GM21786 (cell line): ENCODE measurements at regions not wholly inside any gene's neighbourhood (a gene's known extent, or its start where the extent isn't known, plus 50 kb on each side); places are given as distances from the start of the nearest gene placed in this dataset.
"Not testable (repeated sequence)": the region's sequence is repeated elsewhere in the genome, so short reads cannot be mapped to it uniquely, and the experiment has no call there.

Source experiments
- ATAC-seq: cut with Tn5 transposase; IDR thresholded peaks from one replicate; pipeline ENCODE4 v1.9.1; 2021; ENCODE audit not compliant: unreplicated experiment

- no peak for ATAC-seq
Observed at GRCh38 chr1:94675373-94675772, 133.8 kb upstream of the F3 start.

DNA sequence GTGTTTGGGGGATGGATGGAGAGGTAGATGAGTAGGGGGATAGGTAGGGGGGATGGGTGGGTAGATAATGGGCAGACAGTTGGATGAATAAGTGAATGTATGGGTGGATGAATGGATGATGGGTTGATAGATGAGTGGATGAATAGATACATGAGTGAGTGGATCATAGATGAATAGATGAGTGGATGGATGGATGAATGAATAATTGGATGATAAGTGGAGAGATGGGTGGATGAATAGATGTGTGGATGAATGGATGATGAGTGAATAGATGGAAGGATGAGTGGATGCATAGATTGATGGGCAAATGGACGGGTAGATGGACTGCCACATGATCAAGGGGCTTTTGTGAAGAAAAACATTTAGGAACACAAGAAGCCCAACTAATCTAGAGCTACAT lies 133.3 kb upstream of the F3 start:
- ATAC-seq: no peak

- ATAC-seq: no peak
Observed at GRCh38 chr1:94672934-94673333, 131.4 kb upstream of the F3 start.

DNA sequence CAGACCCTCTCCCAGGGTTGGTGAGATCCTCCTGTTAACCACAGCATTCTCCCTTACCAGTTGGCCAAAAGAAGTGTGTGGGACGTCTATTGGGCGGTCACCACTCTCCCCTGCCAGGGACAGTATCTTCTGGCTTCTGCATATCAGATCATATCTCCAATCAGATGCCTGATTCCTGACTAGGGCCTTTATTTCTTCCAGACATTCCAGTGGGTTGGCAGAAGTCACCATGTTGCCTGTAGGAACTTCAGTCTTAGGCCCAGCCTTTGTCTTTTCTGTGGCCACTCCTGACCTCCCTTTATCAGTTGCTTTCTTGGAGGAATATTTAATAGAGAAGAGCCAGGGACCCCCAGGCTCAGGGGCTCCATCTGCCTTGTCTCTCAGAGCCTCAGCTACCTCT lies 130.4 kb upstream of the F3 start:
- ATAC-seq: no peak

DNA sequence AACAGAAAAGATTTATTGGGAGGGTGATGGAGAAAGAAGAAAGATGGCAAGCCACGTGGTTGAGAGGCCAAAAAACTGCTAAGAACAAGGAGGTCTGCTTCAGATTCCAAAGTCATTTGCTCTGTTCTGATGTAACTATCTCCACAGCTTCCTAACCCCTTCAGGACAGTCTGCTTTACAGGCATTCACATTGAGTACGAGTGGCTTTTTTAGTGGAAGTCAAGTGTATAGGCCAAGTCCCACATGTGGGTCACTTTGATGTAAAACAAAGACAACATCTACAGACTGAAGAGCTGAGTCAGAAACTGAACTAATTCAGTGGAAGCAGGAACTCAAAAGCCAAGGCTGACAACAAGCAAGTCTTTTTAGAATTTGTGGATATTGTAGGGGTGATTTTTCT lies 128.7 kb upstream of the F3 start:
- ATAC-seq: no peak

GRCh38 chr1:94669198-94669597 lies 127.6 kb upstream of the F3 start:
- no peak for ATAC-seq

- no peak for ATAC-seq
Observed at GRCh38 chr1:94668528-94668927, 127.0 kb upstream of the F3 start.

- no peak for ATAC-seq
Observed at GRCh38 chr1:94667818-94668217, 126.3 kb upstream of the F3 start.

- ATAC-seq: no peak
Observed at GRCh38 chr1:94666797-94667196, 125.2 kb upstream of the F3 start.

DNA sequence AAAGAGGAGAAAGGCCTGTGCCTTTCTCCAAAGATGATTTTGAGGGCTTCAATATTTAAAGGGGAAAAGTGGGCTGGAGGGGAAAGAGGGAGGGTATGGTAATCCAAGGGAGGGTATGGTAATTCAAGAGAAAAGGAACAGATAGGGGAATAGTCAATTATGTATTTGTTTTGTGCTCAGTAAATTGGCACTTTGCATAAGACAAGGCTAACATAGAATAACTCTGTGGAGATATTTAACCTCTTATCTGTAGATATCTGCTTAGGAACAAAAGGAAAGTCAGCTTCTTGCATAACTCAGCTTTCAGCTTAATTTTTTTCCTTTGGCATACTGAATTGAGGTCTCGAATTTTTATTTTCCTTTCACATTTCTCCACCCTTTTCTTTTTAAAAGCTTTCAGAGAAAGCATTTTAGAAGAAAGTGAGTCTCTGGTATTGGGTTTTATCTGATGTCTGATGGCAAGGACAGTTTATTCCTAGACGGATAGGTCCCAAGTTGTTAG lies 119.9 kb upstream of the F3 start:
- ATAC-seq: no peak

DNA sequence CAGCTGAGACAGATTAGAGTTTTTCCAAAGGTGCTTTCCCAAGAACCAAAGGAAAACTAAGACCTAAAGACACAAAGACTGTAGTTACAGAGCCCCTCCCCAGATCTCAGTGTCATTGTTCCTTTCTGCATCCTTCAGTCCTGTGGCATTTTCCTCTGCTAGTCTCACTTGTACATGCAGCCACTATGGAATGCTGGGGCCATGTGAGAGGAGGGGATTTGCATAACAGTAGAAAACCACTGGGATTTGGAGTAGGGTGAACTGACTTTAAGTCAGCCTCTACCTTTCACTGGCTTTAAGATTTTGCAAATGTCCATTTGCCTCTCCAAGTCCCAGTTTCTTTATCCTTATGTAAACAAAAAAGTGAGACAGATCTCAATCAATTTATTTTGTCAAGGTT lies 119.4 kb upstream of the F3 start:
- ATAC-seq: no peak

GRCh38 chr1:94660258-94660657 lies 118.7 kb upstream of the F3 start:
- ATAC-seq: no peak

DNA sequence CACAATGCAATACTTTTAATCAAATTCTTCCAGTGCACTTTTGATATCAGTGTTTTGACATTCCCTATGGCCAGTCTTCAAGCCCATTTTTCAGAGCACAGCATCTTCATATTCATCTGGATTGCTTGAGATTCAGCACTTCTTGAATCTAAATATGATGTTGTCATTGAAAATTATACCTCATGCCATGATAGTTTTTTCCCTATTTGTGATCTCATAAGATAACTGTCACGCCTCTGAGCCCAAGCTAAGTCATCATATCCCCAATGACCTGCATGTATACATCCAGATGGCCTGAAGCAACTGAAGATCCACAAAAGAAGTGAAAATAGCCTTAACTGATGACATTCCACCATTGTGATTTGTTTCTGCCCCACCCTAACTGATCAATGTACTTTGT lies 117.6 kb upstream of the F3 start:
- not testable (repeated sequence) for ATAC-seq

- ATAC-seq: no peak
Observed at GRCh38 chr1:94658221-94658620, 116.7 kb upstream of the F3 start.

GRCh38 chr1:94657776-94658175 lies 116.2 kb upstream of the F3 start:
- ATAC-seq: not testable (repeated sequence)

GRCh38 chr1:94656967-94657366 lies 115.4 kb upstream of the F3 start:
- ATAC-seq: no peak

DNA sequence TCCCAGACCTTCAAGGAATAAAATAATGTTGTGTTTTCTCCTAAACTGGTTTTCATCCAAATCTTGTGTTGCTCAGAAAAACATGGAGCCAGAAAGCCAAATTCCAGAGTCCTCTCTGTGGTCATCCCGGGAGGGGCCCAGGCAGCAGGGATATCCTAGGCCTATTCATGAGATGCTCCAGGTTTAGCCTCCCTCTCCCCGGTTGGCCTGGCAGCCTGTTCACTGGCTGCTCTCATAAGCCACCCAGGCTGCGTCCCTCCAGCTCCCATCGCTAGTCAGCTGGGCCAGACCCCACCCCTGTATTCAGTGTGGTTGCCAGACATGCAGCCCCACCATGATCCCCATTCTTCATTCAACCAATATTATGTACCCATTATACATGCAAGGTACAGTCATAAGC lies 113.4 kb upstream of the F3 start:
- no peak for ATAC-seq

DNA sequence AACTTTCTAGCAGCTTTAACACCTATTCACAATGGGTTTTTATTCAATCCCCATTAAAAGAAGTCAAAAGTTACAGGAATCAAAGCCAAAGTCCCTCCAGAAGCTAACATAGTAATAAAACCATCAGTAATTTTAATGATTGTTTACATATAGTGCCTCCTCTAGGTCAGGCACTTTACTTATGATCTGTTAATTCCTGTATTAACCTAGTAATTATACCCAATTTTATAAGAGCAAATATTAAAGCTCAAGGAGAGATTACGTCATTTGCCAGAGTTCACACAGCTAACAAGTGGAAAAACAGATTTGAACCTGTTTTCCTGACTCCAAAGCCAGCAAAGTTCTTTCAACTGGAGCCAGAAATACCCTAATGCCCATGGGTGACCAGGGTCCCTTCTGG lies 112.9 kb upstream of the F3 start:
- ATAC-seq: no peak

- no peak for ATAC-seq
Observed at GRCh38 chr1:94654031-94654430, 112.5 kb upstream of the F3 start.

- ATAC-seq: no peak
Observed at GRCh38 chr1:94653454-94653853, 111.9 kb upstream of the F3 start.

DNA sequence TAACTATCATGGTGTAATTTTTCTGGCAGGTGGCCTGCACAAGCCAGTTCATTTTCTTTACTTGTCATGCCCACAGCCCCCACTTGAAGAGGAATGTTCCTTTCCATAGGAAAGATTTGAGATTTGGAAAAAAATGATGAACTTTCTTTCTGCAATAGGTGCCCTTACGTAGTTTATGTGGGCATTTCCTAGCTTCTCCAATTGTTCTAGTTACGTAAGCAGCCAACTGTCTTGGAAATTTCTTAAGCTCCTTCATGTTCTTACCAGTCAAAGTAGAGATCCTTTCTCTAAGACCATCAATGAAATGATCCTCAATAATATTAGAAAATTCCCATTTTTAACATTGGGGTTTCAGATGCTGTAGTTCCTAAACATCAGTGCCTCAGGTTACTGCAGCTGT lies 109.5 kb upstream of the F3 start:
- no peak for ATAC-seq

- ATAC-seq: no peak
Observed at GRCh38 chr1:94650301-94650700, 108.7 kb upstream of the F3 start.

DNA sequence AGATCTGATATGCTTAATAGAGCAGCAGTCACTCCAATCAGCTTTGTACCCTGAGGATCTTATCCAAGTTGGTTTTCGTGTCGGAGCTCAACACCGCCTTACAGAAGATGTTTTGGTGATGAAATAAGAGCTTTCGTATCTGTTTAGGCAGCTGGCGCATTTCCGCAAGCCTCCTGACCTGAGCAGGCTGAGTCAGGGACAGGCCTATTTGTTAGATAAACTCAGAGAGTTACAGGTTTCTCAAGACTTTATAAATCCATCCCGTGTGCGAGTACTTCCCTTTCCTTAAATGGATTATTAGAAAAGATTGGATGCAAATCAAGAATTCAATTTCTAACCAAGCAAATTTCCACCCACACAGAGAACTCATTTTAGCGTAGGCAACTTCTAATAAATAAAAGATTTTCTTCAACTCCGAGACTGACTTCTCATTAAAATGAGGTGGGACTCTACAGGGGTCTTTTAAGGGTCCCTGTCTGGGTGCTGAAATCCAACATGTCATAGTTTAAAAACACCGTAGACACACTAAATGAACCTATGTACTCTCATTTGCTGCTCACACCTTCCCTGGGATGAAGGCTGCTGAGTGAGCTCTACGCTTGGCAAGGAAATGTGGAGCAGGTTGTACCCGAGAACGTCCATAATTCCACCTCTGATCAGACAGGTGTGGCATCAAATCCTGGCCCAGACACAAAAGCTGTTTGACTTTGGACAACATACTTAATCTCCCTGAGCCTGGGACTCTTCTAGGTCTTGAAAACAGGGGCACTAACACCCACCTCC lies 106.9 kb upstream of the F3 start:
- ATAC-seq: no peak
